Stimulated activated naive CD8-positive, alpha-beta T cell treated with anti-CD3 and anti-CD28 coated beads, Interleukin-15, Interleukin-2, amounts not matched to agents 100 U/mL and 50 U/mL, for 24 hours (primary cell): ENCODE measurements at regions not wholly inside any gene's neighbourhood (a gene's known extent, or its start where the extent isn't known, plus 50 kb on each side); places are given as distances from the start of the nearest gene placed in this dataset.

ENCODE experiments used
- ATAC-seq: fragments of 150-1000 bp; cut with Tn5 transposase; one replicate; pipeline ENCODE4 v1.10.0; 2021
- DNase-seq: peaks from one replicate; pipeline ENCODE4 v3.0.0; 2021

DNA sequence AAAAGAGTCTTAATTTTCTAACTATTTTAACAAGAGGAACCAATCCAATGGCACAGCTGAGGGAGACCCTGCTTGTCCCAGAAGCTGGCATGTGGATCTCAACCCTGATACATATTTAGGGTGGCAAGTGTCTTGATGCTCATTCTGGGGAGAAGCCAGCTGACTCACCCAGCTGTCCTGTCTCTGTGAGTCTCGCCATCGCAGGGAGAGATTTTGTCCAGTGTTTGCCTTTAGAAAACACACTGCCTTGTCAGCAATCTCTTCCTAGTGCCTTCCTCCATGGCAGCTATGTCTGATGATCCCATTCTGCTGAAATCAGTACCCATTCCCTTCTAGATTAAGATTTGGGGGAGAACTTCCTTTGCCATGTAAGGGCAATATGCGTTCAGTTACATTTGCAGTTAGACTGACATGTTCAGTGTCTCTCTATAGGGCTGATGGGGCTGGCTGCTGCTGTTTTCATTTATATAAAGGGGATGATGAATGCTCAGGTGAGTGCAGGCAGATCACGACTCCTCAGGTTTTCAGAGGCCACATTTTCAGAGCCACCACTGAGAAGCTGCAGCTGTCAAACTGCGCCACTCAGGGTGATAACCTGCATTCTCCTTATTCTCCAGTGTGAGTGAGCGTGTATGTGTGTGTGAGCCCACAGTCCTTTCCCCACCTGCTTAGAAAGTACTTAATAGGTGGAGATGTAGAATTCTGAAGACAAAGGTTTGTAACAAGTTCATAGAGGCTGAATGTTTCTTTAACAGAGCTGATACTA lies 217.0 kb downstream of the GAS1 start:
- DNase-seq (no peak), ATAC-seq (no peak)

DNA sequence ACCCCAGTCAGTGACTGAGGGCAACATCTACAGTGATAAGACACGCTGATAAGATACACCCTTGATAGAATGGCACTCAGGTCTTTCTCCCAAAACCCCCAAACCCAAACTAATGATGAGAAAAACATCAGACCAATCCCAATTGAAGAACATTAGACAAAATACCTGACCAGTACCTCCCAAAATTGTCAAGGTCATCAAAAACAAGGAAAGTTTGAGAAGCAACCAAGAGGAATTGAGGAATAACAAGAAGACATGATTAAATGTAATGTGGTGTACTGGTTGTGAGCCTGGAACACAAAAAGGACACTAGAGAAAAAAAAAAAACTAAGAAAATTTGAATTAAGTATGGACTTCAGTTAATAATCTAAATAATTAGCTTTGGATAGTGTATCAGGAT lies 222.8 kb downstream of the GAS1 start:
- DNase-seq (no peak), ATAC-seq (no peak)

DNA sequence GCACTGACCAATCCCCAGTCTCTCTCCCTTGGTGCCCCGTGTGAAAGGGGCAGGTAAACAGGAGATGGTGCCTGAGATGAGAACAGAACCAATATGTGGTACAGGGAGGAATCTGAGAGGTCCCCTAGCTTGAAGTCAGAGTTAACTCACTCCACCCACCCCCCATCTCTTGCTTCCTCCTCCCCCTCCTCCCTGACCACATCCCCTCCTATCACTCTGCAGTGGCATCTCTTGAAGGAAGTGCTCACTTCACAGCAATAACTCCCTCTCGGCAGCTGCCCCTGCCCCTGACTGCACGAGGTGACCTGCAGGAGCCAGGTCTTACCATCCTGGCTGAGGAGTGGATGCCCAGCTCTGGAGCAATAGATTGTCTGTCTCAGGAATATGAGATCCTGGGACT lies 224.0 kb downstream of the GAS1 start:
- no peak for ATAC-seq
- DNase-seq, result peak; percentile 2

DNA sequence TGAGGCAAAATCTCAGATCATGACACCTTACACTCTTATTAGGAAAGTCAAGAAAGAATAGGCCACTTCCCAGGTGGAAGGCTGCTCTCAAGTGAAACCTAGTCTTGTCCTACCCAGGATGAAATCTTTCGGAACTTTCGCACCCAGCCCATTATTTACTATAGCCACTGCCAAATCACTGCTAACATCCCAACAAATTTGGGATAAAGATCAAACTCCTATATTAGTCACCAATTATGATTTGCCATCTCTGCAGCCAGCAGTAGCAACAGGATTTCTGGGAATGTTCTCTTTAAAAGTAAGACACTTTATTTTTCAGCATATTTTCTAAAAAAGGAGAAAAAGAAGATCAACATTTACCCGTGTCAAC lies 224.6 kb downstream of the GAS1 start:
- ATAC-seq (no peak), DNase-seq (no peak)

DNA sequence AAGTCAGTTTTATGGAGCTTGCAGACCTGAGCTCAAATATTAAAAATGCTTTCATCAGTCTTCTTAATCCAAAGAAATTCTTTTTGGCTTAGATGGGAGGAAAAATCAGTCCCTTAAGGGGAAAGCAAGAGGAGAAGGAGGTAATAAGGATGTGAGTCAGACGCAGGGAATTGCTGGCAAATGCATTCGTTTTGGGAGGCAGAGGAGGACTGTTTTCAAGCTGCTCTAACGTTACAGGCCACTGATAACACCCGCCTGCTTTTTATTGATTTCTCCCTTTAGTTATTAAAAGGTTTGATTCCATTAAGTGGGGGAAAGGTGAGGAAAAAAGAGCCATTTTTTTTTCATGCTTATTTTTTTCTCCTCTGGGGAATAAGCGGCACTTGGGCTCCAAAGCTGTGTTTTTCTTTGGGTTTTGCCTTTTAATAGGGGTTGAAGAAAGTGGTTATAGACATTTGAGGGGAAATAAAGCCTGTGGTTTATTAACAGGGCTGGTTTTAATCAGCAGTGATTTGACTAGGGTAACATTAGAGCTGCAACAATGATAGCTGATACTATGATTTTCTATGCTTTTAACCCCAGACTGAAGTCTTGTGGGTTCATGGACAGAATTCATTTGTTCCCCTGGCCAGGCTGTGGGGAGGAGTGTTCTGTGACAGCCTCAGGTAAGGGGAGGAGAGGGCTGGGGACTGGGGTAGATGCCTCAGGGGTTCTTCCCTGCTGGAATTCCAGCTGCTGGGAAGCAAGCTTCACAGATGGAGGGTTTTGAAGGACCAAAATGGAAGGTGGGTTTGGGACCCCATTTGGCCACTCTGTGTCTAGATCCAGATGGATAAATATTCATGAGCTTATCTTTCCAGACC lies 225.2 kb downstream of the GAS1 start:
- no peak for DNase-seq
- no peak for ATAC-seq

DNA sequence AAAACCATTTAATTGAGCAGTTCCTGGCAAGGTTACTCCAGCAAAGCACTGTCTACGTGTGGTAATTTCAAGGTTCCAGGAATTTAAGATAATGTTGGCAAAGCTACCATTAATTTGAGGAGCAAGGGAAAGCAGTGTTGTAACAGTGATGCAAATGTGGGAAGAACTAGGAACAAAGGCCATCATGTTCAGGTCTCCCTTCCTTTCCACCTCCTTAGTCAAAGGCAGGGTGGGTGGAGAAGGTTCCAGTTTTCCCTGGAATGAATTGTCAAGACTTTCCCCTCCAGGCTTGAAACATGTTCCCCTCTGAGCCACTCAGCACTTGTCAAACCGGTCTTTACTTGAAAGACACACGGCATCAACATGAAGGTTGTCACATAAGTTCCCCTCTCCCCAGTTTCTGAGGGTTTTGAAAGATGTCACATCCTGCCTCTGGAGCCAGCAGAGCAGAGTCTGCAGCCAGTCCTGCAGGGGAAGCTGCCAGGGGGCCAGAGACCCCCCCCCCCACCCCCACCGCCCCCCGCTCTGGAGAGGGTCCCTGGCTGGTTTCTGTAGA lies 226.0 kb downstream of the GAS1 start:
- DNase-seq (no peak), ATAC-seq (no peak)

DNA sequence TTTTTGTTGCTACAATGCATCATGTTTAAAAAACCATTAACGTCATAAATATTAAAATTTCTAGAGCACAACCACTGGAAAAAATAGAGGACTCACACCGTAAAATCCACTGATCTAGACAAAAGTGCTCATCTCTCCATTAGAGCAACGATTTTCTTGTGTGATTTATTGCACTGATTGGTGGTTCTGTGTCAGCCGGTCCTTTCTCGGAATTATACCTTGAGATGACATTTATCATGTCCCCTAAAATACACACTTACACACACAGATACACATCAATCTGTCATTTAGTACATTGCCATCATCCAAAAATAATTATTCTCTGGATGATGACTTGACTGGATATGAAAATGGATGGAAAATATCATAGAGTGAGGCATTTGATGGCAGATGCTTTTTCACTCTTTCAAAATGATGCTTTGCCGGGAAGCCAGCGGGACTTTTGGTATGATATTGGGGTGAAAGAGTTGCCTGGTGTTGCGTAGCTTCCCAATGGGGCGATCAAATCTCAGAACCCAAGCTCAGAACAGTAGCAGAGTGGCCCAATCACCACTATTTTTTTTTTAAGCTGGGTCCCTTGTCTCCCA lies 226.6 kb downstream of the GAS1 start:
- DNase-seq (no peak), ATAC-seq (no peak)

DNA sequence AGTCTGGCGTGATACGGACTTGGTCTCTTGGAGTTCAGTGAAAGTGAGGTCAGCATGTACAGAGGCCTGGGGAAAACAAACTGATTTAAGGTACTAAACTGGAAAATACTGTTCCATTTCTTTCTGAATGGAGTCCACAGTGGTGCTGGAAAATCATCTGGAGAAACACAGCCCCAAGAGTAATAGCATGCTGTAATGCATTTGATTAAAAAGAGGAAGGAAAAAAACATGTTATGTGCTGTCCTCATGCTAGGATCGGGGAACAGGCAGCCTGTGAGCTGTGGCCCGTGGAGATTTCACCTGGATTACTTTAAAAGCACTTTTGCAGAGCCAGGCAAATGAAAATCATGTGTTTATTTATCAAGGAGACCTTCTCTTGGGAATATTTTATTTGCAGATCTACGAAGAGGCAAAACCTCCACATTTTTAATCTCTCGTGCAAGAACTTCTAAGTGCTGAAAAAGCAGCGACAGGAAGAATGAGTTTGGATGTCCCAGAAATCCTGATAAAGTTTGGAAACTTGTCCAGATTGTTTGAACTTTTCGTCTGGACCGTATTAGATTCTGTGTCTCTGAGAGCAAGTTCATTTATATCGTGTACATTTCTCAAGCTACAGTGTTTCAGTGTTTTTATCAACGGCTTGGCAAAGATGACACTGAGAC lies 228.8 kb downstream of the GAS1 start:
- DNase-seq (no peak), ATAC-seq (no peak)

DNA sequence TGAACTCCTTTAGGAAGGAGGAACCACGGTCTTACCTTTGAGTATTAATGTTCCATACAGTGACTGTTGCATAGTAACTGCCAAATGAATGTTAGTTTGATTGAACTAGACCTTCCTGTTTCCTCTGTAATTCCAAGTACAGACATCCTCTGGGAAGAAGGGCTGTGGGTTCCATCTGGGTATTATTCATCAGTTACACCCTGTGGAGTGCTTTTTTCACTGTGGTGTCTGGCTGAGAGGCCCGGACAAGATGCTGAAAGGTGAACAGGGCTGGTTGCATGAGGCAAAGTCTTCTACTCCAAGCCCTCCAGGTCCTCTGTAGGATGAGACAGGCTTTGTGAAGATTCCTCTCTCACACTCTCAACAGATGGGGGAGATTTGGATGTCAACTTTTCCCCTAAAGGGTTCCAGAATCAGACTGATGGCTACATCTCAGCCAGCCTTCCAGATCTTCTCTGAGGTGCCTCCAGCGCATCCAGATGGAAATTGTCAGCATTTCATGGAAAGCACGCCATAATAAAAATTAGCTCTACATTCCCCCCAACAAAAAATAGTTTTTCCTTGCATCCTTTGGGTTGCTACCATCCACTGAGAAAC lies 230.9 kb downstream of the GAS1 start:
- DNase-seq, result no peak
- ATAC-seq, result no peak

DNA sequence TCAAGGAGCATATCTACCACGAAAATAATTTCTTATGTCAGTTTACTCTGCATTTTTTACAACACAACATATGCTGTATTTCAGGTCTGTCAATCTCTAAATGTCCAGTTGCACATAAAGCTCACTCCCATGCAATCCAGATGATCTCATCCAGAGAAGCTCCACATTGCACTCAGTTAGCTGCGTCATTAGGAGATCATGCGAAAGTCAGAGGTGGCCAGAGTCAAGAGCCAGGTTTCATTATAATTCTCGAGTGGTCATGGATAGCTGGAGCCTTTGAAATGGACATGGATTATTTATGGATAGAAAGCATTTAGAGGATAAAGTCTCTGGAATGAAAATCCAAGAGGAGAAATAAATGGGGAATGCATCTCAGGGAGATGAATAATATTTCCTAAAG lies 232.3 kb downstream of the GAS1 start:
- ATAC-seq (no peak), DNase-seq (no peak)

DNA sequence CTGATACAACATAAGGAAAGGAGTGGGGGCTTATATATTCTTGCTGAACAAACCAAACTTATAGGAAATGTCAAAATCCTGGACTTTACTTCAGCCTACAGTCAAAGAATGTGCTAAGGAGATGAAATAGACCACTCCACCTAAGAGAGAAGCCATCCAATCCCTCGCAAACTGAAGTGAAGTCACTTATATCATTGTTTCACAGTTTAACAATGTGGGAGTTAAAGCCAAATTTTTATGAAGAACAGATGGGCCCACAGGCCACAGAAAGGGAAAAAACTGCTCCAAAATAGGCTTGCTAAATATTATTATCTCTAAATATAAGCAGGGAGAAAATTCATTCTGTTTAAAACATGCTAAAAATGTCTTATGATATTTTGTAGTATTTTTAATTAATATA lies 233.3 kb downstream of the GAS1 start:
- no peak for DNase-seq

DNA sequence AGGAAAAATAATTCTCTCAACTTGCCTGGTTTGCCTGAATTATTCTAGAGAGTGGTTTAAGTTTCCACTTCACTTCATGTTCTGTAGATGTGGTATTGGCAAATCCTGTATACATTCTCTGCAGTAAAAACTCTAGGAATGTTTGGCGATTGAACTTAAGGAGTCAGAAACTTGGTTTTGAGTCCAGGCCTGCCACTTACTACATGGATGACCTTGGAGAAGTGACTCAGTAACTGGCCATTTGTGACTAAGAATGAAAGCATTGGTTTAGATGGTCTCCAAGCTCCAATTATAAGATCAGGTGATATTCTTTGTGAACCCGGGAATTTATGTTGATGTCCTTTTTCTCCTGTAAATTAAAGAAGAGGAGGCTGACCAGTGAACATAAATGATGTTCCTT lies 233.8 kb downstream of the GAS1 start:
- DNase-seq (no peak), ATAC-seq (no peak)

More for the DNA sequence above, 233.3 kb downstream of the GAS1 start:
- ATAC-seq, result no peak

DNA sequence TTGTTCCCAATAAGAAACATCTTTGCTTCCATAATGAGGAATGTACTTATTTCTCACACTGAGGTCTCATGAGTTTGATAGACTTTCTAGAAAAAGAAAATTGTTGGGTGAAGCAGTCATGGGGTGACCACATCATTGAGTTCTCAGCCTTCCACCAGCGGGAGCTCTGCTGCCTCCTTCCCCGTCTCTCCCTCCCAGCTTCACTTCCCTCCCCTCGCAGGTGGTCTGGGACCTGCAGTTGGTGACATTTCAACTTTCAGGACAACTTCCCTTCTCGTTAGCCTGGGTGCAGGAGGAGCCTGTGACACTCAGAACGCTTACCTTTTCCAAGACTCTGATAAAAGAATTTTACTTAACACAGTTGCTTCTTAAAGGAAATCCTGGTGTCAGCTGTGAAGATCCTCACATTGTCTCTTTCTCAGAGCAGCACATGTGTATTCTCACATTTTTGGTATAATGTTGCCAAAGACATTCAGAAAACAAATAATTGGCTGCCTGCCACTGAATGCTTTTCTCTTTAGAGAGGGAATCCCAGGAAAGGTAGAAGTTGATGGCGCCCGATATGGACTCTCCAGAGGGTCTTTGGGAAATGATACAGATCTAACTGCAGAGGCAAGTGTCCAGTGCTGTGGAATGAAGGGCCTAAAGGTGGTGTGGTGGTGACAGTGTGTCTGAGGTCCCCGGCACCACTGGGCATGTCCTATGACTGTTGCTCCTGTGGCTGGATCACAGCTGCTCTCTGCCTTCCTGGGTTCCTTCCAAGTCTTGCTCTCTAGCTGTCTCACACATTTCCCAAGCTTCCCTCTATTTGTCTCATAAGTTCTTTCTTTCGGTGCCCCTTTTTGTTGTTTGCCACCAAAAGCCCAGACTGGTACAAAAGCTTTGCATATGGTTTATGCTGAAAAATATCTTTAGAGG lies 238.1 kb downstream of the GAS1 start:
- no peak for ATAC-seq
- no peak for DNase-seq

DNA sequence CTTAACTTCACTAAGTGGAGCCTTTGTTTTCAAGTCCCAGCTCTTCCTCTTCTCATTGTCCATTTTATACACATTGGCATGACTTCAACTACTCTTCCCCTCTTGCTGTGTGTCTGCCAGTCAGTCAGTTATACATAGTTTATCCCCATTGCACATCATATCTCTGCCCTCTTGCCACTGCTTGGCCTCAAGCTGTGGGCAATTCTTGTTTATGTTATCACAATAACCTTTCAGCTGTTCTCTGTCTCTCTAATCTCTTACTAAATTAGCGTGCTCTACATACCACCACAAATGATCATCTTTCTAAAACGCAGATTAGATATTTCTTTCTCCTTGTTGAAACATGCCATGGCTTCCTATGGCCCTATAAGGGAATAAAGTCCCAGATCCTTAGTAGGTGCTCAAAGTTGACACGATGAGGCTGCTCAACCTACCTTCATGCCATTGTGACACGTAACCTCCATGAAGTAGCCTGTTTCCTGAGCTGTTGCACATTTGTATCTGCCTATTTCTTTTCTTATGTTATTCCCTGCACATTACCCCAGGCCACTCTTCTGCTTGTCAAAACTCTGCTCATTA lies 239.3 kb downstream of the GAS1 start:
- ATAC-seq, result no peak
- no peak for DNase-seq

DNA sequence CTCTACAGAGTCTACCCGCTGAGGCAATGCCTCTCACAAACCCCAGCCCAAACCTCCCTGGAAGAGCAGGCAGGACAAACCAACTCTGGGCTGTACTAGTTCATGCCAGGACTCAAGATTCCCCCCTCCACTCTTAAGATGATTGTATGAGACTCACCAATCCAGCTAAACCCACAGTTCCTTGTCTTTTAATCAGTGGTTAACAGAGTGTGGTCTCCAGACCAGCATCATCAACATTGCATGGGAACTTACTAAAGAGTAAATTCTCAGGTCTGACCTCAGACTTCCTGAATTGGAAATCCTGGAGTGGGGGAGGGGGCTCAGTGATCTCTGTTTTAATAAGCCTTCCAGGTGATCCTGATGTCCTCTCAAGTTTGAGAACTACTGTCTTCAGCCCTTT lies 240.9 kb downstream of the GAS1 start:
- DNase-seq (no peak), ATAC-seq (no peak)

DNA sequence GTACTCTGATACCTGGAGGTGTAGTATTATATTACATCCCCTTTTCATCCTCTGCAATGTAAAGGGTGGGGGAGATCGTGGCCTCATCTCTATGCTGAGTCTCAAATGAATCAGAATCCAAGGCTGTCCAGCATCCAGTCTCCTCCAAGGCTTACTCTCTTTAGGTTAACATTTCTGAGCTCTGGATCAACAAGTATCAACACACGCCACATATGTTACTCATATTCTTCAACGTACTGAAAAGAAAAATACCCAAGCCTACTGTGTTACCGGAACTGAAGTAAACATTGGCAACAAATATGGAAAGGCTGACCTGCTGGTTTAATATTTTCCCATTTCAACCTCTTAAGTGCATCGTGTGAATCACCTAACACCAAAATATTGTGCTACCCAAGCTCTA lies 241.8 kb downstream of the GAS1 start:
- ATAC-seq (no peak), DNase-seq (no peak)

DNA sequence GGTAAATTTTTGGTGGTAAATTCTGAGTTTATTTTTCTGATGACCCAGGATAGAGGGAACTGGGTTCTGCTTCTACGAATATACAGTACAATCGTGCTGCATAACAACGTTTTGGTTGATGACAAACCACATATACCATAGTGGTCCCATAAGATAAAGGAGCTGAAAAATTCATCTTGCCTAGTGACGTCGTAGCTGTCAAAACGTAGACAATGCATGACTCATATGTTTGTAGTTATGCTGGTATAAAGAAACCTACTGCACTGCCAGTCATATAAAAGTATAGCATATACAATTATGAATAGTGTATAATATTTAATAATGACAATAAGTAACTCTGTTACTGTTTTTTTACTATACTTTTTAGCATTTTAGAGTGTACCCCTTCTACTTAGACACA lies 244.0 kb downstream of the GAS1 start:
- DNase-seq (no peak), ATAC-seq (no peak)

DNA sequence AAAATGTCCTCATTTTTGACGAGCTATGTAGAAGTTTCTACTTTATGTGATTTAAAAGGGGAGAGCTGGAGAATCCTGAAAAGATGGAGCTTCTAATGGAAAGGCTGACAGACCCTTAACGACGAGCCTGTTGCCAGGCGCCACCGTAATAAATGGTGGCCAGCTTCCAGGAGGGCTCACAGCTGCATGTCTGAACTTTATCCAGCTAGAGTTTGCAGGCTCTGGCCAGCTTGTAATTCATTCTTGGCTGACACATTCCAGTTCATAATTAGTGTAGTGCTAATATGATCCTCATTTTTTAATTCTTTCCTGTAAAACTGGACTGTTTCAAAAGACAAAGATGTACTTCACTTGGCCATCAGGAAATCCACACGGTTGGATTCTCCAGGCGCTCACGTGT lies 246.7 kb downstream of the GAS1 start:
- DNase-seq (no peak), ATAC-seq (no peak)

DNA sequence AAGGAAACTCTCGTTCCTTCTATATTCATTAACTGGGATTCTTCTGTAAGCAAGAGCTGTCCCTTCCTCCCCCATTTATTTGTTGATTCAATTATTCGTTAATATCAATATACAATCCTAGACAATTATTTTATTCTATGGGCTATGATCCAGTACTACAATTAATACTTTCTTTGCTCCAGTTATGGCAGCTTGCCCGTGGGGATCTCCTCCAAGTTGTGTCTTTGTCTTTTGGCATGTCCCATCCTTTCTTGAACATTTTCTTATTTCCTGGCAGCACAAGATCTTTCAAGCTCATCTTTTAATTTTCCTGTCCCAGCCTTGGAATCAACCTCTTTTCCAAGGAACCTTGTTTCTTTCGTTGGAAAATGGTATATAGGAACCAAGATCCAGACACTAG lies 249.3 kb downstream of the GAS1 start:
- ATAC-seq, result no peak

DNA sequence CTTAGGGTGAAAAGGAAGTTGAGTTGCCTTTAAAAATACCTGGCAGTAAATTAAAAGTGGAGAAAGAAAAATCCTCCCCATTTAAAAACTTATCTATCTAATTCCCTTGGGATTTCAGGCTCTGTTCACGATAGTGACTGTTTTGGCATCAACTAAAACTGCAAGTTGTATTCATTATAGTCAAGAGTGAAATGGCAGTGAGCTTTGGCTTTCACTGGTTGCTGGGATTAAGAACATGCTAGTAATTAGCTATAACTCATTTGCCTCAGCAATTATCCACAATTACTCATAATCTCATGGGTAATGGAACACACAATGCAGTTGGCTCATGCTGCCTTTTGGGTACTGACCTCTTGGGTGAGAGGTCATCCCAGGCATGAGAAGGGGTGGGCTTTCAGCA lies 250.1 kb downstream of the GAS1 start:
- DNase-seq (no peak), ATAC-seq (no peak)

More for the DNA sequence above, 249.3 kb downstream of the GAS1 start:
- DNase-seq, result no peak
